ENCODE measurements at regions not wholly inside any gene's neighbourhood (a gene's known extent, or its start where the extent isn't known, plus 50 kb on each side); places are given as distances from the start of the nearest gene placed in this dataset.

DNA sequence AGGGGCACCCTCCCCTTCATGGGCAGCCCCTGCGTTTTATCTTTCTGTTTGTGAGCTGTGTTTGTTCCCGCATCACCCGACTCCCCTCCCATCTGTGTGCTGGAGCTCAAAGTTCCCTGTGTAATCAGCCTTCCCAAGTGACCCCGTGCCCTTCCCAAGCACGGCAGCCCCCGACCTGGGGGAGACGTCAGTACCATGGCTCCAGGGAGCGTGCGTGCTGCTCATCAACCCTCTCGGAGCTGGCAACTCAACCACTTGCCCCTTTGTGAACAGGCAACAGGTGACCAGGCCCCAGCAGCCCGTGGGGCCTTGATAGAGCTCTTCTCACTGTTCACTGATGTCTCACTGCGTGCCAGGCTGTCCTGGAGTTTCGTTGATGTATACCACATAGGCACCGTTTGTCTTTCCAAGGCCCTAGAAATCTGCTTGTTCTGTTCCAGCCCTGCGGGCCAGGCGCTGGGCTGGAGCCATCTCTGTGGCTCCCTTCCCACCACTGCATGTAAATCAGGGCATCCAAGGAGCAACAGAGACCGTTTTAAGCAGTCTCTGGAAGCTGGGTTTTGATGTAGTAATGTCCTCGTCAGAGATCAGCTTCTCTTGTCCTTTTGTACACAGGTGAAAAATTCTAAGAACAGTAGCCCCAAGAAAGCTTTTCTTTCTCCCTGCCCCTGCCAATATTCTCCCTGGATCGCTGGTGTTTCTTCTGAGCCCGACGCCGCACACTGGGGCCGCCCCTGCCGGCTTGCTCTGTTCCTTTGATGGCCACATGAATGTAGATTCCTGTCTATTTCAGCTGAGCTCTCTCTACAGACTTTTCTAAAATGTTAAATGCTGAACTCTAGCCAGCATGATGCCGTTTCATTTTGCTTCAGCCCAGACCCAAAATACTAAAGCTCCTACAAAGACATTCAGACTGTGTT, 107.0 kb upstream of the PTPRM start:
- BruUV-seq (replicated peaks), result no TSS peak
- intact Hi-C loops (cut with micrococcal nuclease; ENCODE audit: unreplicated experiment) (no loop called here), in situ Hi-C loops (cut with MboI) (no loop called here)
- Histone ChIP-seq H3K79me2 (ENCODE audit: control insufficient read depth, insufficient read depth, low read length) (no peaks in the 10 kb centered on the region), H3K4me1 (ENCODE audit: control insufficient read depth, insufficient read depth, low read length) (no peaks in the 10 kb centered on the region), H3K4me3 (no peak overlapping the region), H3K9me3 (replicated peaks; ENCODE audit: control insufficient read depth, insufficient read depth, low read length) (no peaks in the 10 kb centered on the region), H4K20me1 (ENCODE audit: control insufficient read depth, insufficient read depth) (no peaks in the 10 kb centered on the region), H3K27ac (ENCODE audit: control insufficient read depth, insufficient read depth) (no peak overlapping the region), H3K36me3 (ENCODE audit: control insufficient read depth in 2 of 2, insufficient read depth in 2 of 2, low read length in 1 of 2) (no peaks in the 10 kb centered on the region), H3K4me2 (ENCODE audit: control insufficient read depth, insufficient read depth) (no peak overlapping the region), H3K9ac (ENCODE audit: control insufficient read depth, insufficient read depth, low read length) (no peak overlapping the region), H2AFZ (ENCODE audit: control insufficient read depth, low read depth, low read length) (no peak overlapping the region), H3K27me3 (replicated peaks in 1 of 2; ENCODE audit: control insufficient read depth in 2 of 2, insufficient read depth in 2 of 2, low read length in 1 of 2) (no peaks in the 10 kb centered on the region; a peak in 1 of 4 replicates)
- ChIA-PET SMC1A (ENCODE audit: uncharacterized antibody, unreplicated experiment) (interaction anchor here (1.0 to 1.5 kb wide), 2 partner anchors 9 to 19 kb away, joined by 3 to 4 read pairs; no protein-coding TSS in a partner anchor), POLR2A (no interaction called here), RAD21 (ENCODE audit: unreplicated experiment) (no interaction called here), CTCF (no interaction called here)
- ATAC-seq (no peak), DNase-seq (ENCODE audit: low read depth, low spot score) (no peak), FAIRE-seq (no peak)
- WGBS (ENCODE audit: insufficient coverage, insufficient replicate concordance, low lambda C conversion rate, missing lambda C conversion rate), result 40% methylated on average over 25 of the region's 25 CpGs
- TF ChIP-seq, protein P1, sequence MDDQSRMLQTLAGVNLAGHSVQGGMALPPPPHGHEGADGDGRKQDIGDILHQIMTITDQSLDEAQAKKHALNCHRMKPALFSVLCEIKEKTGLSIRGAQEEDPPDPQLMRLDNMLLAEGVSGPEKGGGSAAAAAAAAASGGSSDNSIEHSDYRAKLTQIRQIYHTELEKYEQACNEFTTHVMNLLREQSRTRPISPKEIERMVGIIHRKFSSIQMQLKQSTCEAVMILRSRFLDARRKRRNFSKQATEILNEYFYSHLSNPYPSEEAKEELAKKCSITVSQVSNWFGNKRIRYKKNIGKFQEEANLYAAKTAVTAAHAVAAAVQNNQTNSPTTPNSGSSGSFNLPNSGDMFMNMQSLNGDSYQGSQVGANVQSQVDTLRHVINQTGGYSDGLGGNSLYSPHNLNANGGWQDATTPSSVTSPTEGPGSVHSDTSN (IDR thresholded peaks at IDR 0.05; ENCODE audit: insufficient replicate concordance, low read depth, low read length), result no peak
- TF ChIP-seq CBX3 (IDR thresholded peaks at IDR 0.05; ENCODE audit: borderline replicate concordance, low read depth), result no peak
- no peak for TF ChIP-seq MEF2A (IDR thresholded peaks at IDR 0.05; ENCODE audit: insufficient read depth, low read depth, low read length)
- TF ChIP-seq ZSCAN29 (IDR thresholded peaks at IDR 0.05), result no peak
- no peak for TF ChIP-seq POU2F2 (IDR thresholded peaks at IDR 0.05; ENCODE audit: borderline replicate concordance, low read depth, low read length)
- no peak for TF ChIP-seq RUNX3 (IDR thresholded peaks at IDR 0.05; ENCODE audit: low read length)
- no peak for TF ChIP-seq BHLHE40 (IDR thresholded peaks at IDR 0.05; ENCODE audit: borderline replicate concordance in 1 of 2, low read depth in 2 of 2, low read length in 1 of 2)
- TF ChIP-seq RBBP5 (conservative IDR thresholded peaks at IDR 0.05), result no peak
- TF ChIP-seq ZBED1 (IDR thresholded peaks at IDR 0.05; ENCODE audit: borderline replicate concordance), result no peak
- TF ChIP-seq LARP7 (IDR thresholded peaks at IDR 0.05), result no peak
- TF ChIP-seq, protein P2, sequence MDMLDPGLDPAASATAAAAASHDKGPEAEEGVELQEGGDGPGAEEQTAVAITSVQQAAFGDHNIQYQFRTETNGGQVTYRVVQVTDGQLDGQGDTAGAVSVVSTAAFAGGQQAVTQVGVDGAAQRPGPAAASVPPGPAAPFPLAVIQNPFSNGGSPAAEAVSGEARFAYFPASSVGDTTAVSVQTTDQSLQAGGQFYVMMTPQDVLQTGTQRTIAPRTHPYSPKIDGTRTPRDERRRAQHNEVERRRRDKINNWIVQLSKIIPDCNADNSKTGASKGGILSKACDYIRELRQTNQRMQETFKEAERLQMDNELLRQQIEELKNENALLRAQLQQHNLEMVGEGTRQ (IDR thresholded peaks at IDR 0.05; ENCODE audit: borderline replicate concordance, low read depth, low read length), result no peak
- TF ChIP-seq FOXM1 (IDR thresholded peaks at IDR 0.05; ENCODE audit: low read depth, low read length), result no peak
- no peak for TF ChIP-seq NFYA (IDR thresholded peaks at IDR 0.05; ENCODE audit: borderline replicate concordance, low read depth, low read length)
- TF ChIP-seq HDAC6 (IDR thresholded peaks at IDR 0.05; ENCODE audit: unreplicated experiment), result no peak
- TF ChIP-seq, protein P3, sequence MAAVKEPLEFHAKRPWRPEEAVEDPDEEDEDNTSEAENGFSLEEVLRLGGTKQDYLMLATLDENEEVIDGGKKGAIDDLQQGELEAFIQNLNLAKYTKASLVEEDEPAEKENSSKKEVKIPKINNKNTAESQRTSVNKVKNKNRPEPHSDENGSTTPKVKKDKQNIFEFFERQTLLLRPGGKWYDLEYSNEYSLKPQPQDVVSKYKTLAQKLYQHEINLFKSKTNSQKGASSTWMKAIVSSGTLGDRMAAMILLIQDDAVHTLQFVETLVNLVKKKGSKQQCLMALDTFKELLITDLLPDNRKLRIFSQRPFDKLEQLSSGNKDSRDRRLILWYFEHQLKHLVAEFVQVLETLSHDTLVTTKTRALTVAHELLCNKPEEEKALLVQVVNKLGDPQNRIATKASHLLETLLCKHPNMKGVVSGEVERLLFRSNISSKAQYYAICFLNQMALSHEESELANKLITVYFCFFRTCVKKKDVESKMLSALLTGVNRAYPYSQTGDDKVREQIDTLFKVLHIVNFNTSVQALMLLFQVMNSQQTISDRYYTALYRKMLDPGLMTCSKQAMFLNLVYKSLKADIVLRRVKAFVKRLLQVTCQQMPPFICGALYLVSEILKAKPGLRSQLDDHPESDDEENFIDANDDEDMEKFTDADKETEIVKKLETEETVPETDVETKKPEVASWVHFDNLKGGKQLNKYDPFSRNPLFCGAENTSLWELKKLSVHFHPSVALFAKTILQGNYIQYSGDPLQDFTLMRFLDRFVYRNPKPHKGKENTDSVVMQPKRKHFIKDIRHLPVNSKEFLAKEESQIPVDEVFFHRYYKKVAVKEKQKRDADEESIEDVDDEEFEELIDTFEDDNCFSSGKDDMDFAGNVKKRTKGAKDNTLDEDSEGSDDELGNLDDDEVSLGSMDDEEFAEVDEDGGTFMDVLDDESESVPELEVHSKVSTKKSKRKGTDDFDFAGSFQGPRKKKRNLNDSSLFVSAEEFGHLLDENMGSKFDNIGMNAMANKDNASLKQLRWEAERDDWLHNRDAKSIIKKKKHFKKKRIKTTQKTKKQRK (IDR thresholded peaks at IDR 0.05; ENCODE audit: low read depth, low read length), result no peak
- TF ChIP-seq, protein P4, sequence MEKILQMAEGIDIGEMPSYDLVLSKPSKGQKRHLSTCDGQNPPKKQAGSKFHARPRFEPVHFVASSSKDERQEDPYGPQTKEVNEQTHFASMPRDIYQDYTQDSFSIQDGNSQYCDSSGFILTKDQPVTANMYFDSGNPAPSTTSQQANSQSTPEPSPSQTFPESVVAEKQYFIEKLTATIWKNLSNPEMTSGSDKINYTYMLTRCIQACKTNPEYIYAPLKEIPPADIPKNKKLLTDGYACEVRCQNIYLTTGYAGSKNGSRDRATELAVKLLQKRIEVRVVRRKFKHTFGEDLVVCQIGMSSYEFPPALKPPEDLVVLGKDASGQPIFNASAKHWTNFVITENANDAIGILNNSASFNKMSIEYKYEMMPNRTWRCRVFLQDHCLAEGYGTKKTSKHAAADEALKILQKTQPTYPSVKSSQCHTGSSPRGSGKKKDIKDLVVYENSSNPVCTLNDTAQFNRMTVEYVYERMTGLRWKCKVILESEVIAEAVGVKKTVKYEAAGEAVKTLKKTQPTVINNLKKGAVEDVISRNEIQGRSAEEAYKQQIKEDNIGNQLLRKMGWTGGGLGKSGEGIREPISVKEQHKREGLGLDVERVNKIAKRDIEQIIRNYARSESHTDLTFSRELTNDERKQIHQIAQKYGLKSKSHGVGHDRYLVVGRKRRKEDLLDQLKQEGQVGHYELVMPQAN (conservative IDR thresholded peaks at IDR 0.05), result no peak
- no peak for TF ChIP-seq SRF (IDR thresholded peaks at IDR 0.05; ENCODE audit: low read depth in 2 of 2, low read length in 2 of 2)
